ENCODE measurements at regions not wholly inside any gene's neighbourhood (a gene's known extent, or its start where the extent isn't known, plus 50 kb on each side); places are given as distances from the start of the nearest gene placed in this dataset.

DNA sequence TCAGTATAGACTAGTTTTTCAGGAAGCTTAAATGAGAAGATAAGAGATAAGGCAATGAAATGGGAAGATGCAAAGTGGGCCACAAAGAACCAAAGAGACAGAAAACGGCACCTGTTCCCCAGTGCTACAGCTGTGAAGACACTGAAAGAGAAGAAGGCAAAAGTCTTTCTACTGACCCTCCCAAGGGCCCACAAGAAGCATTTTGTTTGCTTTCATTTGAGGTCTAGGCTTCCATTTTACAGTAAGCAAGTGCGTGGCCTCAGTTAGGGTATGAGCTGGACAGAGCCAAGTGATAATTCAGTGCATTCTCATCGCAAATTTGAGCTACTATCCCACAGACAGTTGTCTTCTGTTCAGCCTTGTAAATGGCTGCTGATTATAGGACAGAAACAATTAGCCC lies 53.4 kb upstream of the STK17B start:
- no peaks in the 10 kb centered on the region for H3K27me3 ChIP-seq
- no peak overlapping the region for H2AFZ ChIP-seq (replicated peaks)
- DNase-seq (ENCODE audit: low spot score) = no peak
- H3F3A ChIP-seq (ENCODE audit: low read depth) = no peaks in the 10 kb centered on the region
- Mint-ChIP-seq H3K36me3 (peaks cover 1% of the 10 kb centered on the region), H3K9me3 (no peaks in the 10 kb centered on the region), H3K27me3 (ENCODE audit: insufficient read depth, low read depth) (no peaks in the 10 kb centered on the region), H3K27ac (no peak overlapping the region), H3K4me1 (no peaks in the 10 kb centered on the region), H3K4me3 (no peak overlapping the region)
- no peak overlapping the region for H3K27ac ChIP-seq
- no peak overlapping the region for H3K4me2 ChIP-seq
- no peaks in the 10 kb centered on the region for H3K79me2 ChIP-seq (ENCODE audit: low read depth)
- H3K4me1 ChIP-seq = no peaks in the 10 kb centered on the region
- TF ChIP-seq CTCF (IDR thresholded peaks at IDR 0.05) (no peak), EZH2phosphoT487 (IDR thresholded peaks at IDR 0.05) (no peak), EZH2 (IDR thresholded peaks at IDR 0.05) (no peak)
- H4K20me1 ChIP-seq (ENCODE audit: low read depth) = no peaks in the 10 kb centered on the region
- H3K9ac ChIP-seq = no peak overlapping the region
- no peaks in the 10 kb centered on the region for H3K36me3 ChIP-seq
- H3K9me3 ChIP-seq (ENCODE audit: low read depth) = no peaks in the 10 kb centered on the region
- no peak overlapping the region for H3K4me3 ChIP-seq

GRCh38 chr2:196225213-196225612 lies 53.8 kb upstream of the STK17B start:
- Histone ChIP-seq H3K4me3 (no peak overlapping the region), H3K36me3 (no peaks in the 10 kb centered on the region), H3K79me2 (ENCODE audit: low read depth) (no peaks in the 10 kb centered on the region), H3K4me2 (no peak overlapping the region), H4K20me1 (ENCODE audit: low read depth) (no peaks in the 10 kb centered on the region), H3K4me1 (no peaks in the 10 kb centered on the region), H3F3A (ENCODE audit: low read depth) (no peaks in the 10 kb centered on the region), H2AFZ (replicated peaks) (no peak overlapping the region), H3K9ac (no peak overlapping the region), H3K27me3 (no peaks in the 10 kb centered on the region), H3K27ac (no peak overlapping the region), H3K9me3 (ENCODE audit: low read depth) (no peaks in the 10 kb centered on the region)
- Mint-ChIP-seq H3K36me3 (peaks cover 1% of the 10 kb centered on the region), H3K9me3 (no peaks in the 10 kb centered on the region), H3K27me3 (ENCODE audit: insufficient read depth, low read depth) (no peaks in the 10 kb centered on the region), H3K4me3 (no peak overlapping the region), H3K4me1 (no peaks in the 10 kb centered on the region), H3K27ac (no peak overlapping the region)
- DNase-seq (ENCODE audit: low spot score) = no peak
- no peak for TF ChIP-seq EZH2 (IDR thresholded peaks at IDR 0.05)
- no peak for TF ChIP-seq EZH2phosphoT487 (IDR thresholded peaks at IDR 0.05)
- no peak for TF ChIP-seq CTCF (IDR thresholded peaks at IDR 0.05)

- Histone ChIP-seq H3K27me3 (no peaks in the 10 kb centered on the region), H3K27ac (no peak overlapping the region), H3F3A (ENCODE audit: low read depth) (no peaks in the 10 kb centered on the region), H3K4me3 (no peak overlapping the region), H2AFZ (replicated peaks) (no peak overlapping the region), H3K4me2 (no peak overlapping the region), H3K4me1 (no peaks in the 10 kb centered on the region), H3K9ac (no peak overlapping the region), H3K9me3 (ENCODE audit: low read depth) (no peaks in the 10 kb centered on the region), H4K20me1 (ENCODE audit: low read depth) (no peaks in the 10 kb centered on the region), H3K36me3 (no peaks in the 10 kb centered on the region), H3K79me2 (ENCODE audit: low read depth) (no peaks in the 10 kb centered on the region)
- Mint-ChIP-seq H3K27me3 (ENCODE audit: insufficient read depth, low read depth) (no peaks in the 10 kb centered on the region), H3K36me3 (peaks cover 1% of the 10 kb centered on the region), H3K4me1 (no peaks in the 10 kb centered on the region), H3K27ac (no peak overlapping the region), H3K9me3 (no peaks in the 10 kb centered on the region), H3K4me3 (no peak overlapping the region)
- TF ChIP-seq CTCF (IDR thresholded peaks at IDR 0.05) (no peak), EZH2 (IDR thresholded peaks at IDR 0.05) (no peak), EZH2phosphoT487 (IDR thresholded peaks at IDR 0.05) (no peak)
- DNase-seq (ENCODE audit: low spot score) = no peak
Measured at GRCh38 chr2:196226058-196226706, 54.8 kb upstream of the STK17B start.
